ENCODE measurements at regions not wholly inside any gene's neighbourhood (a gene's known extent, or its start where the extent isn't known, plus 50 kb on each side); places are given as distances from the start of the nearest gene placed in this dataset.

- FAIRE-seq, result no peak
- H4K20me1 ChIP-seq (replicated peaks; ENCODE audit: control insufficient read depth, extremely low read depth, insufficient read depth, low read length), result no peaks in the 10 kb centered on the region
- no peak overlapping the region for H3K9ac ChIP-seq (replicated peaks; ENCODE audit: extremely low read depth, insufficient read depth, low read length)
- no peaks in the 10 kb centered on the region for H3K9me3 ChIP-seq (replicated peaks; ENCODE audit: control insufficient read depth, insufficient read depth, low read length)
- H3K4me1 ChIP-seq (ENCODE audit: control insufficient read depth, extremely low read depth, insufficient read depth, low read length), result peaks cover 16% of the 10 kb centered on the region
- no peak overlapping the region for H3K4me2 ChIP-seq (ENCODE audit: insufficient read depth, low read length)
- no peak for TF ChIP-seq JUN (IDR thresholded peaks at IDR 0.05; ENCODE audit: borderline replicate concordance, insufficient read depth, insufficient read length, low read depth)
- TF ChIP-seq CTCF (IDR thresholded peaks at IDR 0.05; ENCODE audit: extremely low read depth in 1 of 2, insufficient read depth in 1 of 2, low read depth in 1 of 2, low read length in 2 of 2), result no peak
- no peak for TF ChIP-seq GATA2 (IDR thresholded peaks at IDR 0.05; ENCODE audit: insufficient read depth, insufficient read length, low read depth, low read length)
- no peak for TF ChIP-seq POLR2A (IDR thresholded peaks at IDR 0.05; ENCODE audit: low read depth, low read length)
- TF ChIP-seq MYC (IDR thresholded peaks at IDR 0.05; ENCODE audit: low read depth, low read length), result no peak
- TF ChIP-seq FOS (IDR thresholded peaks at IDR 0.05; ENCODE audit: borderline replicate concordance, insufficient read depth, low read length), result no peak
- TF ChIP-seq EZH2 (IDR thresholded peaks at IDR 0.05; ENCODE audit: borderline replicate concordance, low read depth, low read length, severe bottlenecking), result no peak
- no peak for TF ChIP-seq MAX (IDR thresholded peaks at IDR 0.05; ENCODE audit: insufficient read depth, insufficient read length)
- no peak for TF ChIP-seq POLR2AphosphoS5 (IDR thresholded peaks at IDR 0.05; ENCODE audit: insufficient read depth, low read depth, low read length)
- POLR2A ChIA-PET, result no interaction called here
- no peaks in the 10 kb centered on the region for H3K36me3 ChIP-seq (ENCODE audit: control insufficient read depth in 2 of 2, extremely low read depth in 1 of 2, insufficient read depth in 2 of 2, low read length in 2 of 2)
- DNase-seq (ENCODE audit: low read depth, low spot score), result no peak
- BruUV-seq (replicated peaks), result no TSS peak
- H3K27me3 ChIP-seq (ENCODE audit: control insufficient read depth in 2 of 2, insufficient read depth in 2 of 2, low read length in 2 of 2), result no peaks in the 10 kb centered on the region
- no peak overlapping the region for H3K27ac ChIP-seq (ENCODE audit: insufficient read depth, low read depth, low read length)
- no peaks in the 10 kb centered on the region for H3K9me1 ChIP-seq (replicated peaks; ENCODE audit: control insufficient read depth, extremely low read depth, insufficient read depth, low read length)
- intact Hi-C loops (cut with micrococcal nuclease) (loop anchor here (5.0 kb wide), 2 partner anchors 63 to 133 kb away; partner anchors contain the start of gene RPIA), dilution Hi-C loops (cut with MboI; ENCODE audit: extremely low pct_ligation_motif_present, low sequenced_read_pairs) (no loop called here)
- H3K4me3 ChIP-seq (replicated peaks in 1 of 3; ENCODE audit: insufficient read depth in 1 of 3, low read depth in 1 of 3, low read length in 3 of 3), result no peak overlapping the region
- no peak overlapping the region for H2AFZ ChIP-seq (ENCODE audit: low read depth, low read length)
- CTCF ChIA-PET, result no interaction called here
- no peaks in the 10 kb centered on the region for H3K79me2 ChIP-seq (ENCODE audit: control insufficient read depth, insufficient read depth, low read length)
Measured at GRCh38 chr2:88824951-88825350, 133.5 kb downstream of the RPIA start.
